ENCODE measurements at regions not wholly inside any gene's neighbourhood (a gene's known extent, or its start where the extent isn't known, plus 50 kb on each side); places are given as distances from the start of the nearest gene placed in this dataset.

DNA sequence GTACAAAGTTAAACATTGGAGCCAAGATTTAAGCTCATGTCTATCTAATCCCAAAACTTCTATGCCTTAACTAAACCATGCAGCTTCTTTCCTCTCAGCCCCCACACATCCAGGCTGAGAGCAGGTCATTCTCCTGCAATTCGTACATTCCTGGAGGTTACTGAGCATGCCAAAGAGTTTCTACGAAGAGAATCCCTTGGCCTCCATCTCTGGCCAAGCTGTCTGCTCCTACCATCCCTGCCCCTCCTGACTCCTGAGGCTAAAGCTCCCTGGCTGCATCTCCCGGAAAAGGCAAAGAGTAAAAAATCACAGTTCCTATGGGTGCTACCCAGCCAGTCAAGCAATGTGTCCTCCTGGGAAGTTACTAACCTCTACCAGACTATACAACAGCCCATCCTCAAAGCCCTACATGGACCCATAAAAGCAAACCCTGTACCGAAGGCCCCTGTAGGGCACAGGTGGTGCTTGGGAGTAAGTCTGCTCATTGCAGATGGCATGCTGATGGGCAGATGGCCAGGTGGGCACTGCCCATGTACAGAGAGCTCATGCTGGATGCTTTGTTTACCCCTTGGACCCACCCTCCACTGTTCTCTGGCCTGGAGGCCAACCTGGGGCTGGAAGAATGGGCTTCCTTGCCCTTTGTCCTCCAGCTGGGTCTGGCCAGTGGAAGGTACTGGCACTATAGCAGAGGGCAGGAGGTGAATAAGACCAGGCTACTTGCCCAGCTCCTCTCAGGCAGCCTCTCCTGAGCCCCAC, 99.5 kb downstream of the TTC32 start:
- TF ChIP-seq GATA2 (IDR thresholded peaks at IDR 0.05; ENCODE audit: low read depth, low read length) (no peak), GATA3 (IDR thresholded peaks at IDR 0.05; ENCODE audit: low read depth, low read length) (no peak)

DNA sequence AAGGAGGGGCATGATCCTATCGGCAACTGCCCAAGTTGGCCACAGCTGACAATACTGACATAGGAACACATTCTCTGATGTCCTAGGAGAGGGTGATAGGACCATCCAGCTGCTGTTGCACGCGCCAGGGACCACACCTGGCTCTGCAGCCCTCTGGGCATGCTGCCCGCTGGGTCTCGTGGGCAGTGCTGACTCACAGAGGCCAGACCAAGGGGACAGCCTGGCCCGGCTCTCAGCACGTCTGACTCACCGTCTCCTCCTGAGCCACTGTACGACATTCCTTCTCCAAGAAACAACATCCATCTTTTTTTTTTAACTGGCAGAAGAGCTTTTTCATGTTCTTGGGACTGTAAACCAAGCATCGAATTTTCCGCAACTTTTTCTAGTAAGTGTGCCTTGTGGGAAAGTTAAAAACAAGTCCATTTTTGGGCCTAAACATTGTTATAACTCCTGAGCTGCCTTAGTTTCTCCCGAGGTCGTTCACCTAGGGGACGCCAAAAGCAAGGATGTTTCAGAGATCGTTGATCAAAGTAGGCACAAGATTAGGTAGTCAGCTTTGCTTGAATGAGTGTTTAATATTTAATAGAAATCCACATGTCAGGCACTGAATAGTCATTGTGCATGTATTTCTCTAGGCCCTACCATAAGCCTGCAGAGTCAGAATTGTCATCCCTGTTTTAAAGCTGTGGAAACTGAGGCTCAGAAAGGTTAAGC, 100.3 kb downstream of the TTC32 start:
- TF ChIP-seq GATA2 (IDR thresholded peaks at IDR 0.05; ENCODE audit: low read depth, low read length): no peak
- TF ChIP-seq GATA3 (IDR thresholded peaks at IDR 0.05; ENCODE audit: low read depth, low read length): no peak

DNA sequence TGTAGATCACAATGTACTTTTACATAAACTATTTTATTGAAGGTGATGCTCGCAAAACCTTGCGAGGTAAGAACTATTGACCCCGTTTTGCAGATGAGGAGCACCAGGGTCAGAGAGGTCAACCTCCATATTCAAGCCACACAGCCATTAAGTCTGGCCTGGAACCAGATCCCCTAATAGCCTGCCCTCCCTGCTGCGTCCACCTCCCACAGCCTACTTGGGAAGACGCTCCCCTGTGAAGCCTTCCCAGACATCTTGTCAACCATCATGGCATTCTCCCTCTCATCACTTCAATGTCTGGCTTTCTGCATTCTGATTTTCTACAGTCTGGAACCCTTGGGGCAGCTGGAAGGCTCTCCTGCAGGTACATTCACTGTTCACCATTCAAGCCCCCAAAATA, 101.0 kb downstream of the TTC32 start:
- TF ChIP-seq GATA3 (IDR thresholded peaks at IDR 0.05; ENCODE audit: low read depth, low read length) (no peak), GATA2 (IDR thresholded peaks at IDR 0.05; ENCODE audit: low read depth, low read length) (no peak)

DNA sequence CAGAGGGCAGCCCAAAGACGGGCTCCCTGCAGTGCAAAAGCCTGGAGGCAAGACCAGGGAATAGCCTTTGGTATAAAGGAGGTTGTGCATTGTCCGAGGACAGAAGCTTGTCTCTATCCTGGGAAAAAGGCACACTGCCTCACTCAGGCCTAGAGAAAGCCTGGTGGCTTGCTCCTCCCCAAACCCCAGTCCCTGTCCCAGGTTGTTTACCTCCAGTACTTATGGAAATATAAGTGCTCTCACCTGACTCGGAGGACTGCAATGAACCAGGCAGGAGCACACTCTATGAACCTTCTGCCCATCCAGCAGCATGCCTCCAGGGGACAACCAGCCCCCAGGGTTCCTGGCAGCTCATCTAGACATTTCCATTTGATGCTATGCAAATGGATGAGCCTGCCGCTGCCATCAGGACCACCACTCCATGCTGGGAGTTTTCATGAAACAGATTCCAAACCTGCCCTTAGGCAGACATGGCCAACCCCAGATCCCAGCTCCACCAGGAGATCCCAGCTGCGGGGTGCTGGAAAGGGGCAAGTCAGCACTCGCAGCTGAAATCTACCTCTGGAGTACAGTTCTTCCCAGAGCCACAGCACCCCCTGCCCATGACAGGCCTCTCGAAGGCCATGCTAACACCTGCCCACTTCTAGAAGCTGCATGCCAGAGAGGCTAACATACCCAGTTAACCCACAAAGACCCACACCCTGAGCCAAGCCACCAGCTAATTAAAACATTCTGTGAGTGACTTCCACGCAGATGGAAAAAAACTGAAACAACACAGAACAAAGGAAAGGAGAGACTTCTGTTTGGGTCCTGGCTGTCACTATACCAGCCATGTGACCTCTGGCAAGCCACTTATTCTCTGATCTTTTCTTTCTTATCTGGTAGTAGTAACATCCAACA, 101.7 kb downstream of the TTC32 start:
- TF ChIP-seq GATA3 (IDR thresholded peaks at IDR 0.05; ENCODE audit: low read depth, low read length) (no peak), GATA2 (IDR thresholded peaks at IDR 0.05; ENCODE audit: low read depth, low read length) (no peak)

DNA sequence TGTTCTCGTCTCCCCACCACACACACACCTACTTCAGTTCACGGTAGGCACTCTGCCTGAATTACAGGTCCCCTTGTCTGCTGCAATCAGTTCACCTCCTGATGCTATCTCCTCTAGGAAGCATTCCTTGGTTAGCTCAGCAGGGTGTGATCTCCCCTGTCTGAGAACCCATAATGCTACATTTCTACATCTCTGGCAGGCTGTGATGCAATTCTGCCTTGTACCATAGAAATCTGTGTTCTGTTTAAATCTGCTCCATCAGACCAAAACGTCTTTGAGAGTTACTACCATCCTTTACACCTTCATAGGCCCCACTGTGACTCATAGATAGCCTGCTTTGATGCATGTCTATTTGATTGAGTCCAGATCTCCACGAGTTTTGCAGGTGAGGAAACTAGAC, 103.9 kb downstream of the TTC32 start:
- TF ChIP-seq GATA3 (IDR thresholded peaks at IDR 0.05; ENCODE audit: low read depth, low read length) (no peak), GATA2 (IDR thresholded peaks at IDR 0.05; ENCODE audit: low read depth, low read length) (no peak)

DNA sequence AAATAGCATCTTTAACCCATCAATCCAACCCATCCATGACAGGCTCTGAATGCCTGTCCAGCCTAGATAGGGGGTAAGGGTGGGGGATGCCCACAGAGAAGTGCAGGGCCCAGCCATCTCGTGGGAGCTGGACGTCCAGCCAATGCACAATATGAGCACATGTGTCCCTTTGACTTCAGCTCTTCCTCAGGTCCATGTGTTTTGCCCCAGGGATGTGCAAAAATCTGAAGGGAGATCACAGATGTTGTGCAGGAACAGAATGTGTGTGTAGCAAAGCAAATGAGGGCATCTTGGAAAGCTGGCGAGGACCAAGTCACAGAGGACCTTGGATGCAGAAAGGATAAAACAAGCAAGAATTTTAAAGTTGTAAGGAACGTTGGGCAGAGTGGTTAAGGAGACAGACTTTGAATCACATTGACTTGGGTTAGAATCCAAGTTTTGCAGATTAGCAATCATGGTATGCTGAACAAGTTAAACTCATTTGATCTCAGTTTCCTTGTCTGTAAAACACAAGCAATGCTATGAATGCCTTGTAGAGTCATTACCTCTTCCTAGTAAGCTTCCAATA, 104.5 kb downstream of the TTC32 start:
- no peak for TF ChIP-seq GATA2 (IDR thresholded peaks at IDR 0.05; ENCODE audit: low read depth, low read length)

DNA sequence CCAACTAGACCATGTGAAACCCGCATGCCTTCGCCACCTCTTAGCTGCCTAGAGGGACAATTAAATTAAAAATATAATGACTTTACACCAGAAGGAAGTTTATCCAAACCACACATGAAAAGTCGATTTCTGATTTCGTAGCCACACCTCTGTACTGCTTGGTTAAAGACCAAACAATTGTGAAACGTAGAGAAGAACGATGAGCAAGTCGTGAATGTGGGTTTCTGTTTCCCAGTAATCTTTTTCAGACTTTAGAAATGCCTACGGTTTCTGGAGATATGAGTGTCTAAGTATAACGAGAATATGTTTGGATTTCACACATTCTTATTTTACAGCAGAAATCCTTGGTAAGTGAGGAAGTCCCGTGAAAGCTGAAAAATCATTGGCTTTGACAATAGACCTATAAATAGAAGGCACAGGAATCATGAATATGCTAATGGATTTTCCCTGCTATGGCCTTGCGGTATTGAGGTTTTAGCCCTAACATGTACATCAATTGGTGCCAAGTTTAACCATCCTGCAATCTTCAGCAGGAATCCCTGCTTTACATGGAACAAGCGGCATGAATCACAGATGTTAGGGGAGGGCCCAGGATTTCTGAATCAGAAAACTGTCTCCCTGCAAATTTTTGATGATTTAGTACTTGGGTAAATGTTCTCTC, 105.6 kb downstream of the TTC32 start:
- TF ChIP-seq GATA2 (IDR thresholded peaks at IDR 0.05; ENCODE audit: low read depth, low read length) (no peak), GATA3 (IDR thresholded peaks at IDR 0.05; ENCODE audit: low read depth, low read length) (no peak)

DNA sequence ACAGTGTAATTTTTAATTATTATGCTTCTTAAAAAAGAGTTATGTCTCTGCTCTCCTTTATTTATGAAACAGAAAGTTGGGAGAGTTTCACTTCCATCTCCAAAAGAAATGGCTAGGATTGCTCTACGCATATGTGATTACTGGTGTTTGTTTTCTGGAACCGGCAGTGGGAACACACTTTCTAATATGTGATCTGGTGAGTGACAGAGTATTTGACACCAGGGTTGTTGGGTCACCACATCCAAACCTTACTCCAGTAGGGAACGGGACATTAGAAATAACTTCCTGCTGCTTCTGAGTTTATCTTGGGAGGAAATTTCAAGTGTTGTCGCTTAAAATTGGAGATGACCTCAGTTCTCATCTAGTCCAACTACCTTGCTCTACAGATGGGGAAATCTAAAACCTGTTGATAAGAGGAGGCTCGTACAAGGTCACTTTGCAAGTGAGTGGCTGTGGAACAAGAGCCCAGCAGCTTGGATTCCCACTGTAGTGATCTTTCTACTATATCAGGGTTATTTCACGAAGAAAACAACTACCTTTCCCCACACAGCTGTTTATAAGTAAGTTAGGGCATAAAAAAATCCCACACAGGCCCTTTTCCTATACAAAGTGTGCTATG, 108.5 kb downstream of the TTC32 start:
- TF ChIP-seq GATA3 (IDR thresholded peaks at IDR 0.05; ENCODE audit: low read depth, low read length) (no peak), GATA2 (IDR thresholded peaks at IDR 0.05; ENCODE audit: low read depth, low read length) (no peak)

DNA sequence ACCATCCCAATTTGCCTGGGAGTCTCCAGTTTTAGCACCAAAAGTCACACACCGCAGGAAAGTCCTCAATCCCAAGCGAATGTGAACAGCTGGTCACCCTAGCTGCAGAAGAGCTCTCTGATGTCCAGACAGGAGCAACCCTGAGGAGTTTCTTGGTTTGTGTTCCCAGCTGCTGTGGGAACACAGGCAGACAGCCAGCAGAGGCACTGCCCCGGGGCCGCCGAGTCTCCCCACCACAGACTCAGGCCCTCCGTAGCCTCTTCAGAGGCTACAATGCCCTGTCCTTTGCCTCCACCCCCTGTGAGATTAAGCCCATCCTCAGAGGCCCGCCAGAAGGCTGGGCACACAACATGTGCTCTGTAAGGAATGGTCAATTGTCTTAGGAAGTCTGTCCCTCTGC, 111.5 kb downstream of the TTC32 start:
- TF ChIP-seq GATA2 (IDR thresholded peaks at IDR 0.05; ENCODE audit: low read depth, low read length): no peak
- TF ChIP-seq GATA3 (IDR thresholded peaks at IDR 0.05; ENCODE audit: low read depth, low read length): no peak

DNA sequence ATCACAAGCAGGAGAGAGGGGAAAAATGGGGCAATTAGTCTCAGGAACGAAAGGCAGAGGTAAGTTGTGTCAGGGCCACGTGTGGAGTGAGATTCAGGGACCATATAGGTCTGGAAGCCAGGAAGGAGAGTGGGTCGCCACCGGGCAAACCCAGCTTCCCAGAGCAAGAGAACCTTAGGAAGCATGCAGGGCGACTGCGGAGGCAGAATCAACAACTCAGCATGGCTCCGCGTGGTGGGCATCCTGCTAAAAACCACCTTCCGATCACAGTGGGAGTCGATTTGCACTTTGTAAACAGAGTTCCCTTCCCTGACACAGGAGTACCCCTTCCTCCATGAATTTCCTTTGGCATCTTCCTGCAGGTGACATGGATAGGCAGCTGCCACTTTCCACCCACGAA, 114.6 kb downstream of the TTC32 start:
- TF ChIP-seq GATA3 (IDR thresholded peaks at IDR 0.05; ENCODE audit: low read depth, low read length) (no peak), GATA2 (IDR thresholded peaks at IDR 0.05; ENCODE audit: low read depth, low read length) (no peak)

DNA sequence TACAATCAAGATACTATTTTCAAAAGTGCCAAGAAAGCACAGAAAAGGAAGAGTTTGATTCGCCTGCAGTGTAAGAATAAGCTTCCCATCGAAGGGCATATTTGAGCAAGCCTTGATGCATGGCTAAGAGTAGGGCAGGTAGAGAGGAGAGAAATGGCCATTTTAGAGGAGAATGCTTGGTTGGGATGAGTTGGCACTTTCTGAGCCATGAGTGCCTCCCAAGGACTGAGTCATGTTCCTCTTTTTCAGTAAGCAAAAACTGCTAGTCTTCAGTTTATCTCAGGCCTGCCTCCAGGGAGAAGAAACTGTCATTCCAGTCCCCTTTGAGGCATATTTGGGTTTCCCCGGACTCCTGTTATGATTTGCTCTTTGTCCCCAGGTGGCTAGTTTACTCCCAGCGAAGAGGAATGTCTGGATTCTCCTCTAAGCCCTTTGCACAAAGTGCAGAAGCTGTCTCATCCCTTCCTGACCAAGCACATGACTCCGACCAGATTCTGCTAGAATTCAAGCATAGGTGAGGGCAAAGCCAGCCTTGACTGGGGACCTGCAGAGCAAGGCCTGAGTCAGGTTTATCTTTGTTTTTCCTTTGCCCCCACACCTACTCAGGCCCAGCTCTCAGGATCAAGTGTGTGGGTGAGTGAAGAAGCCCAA, 115.2 kb downstream of the TTC32 start:
- TF ChIP-seq GATA2 (IDR thresholded peaks at IDR 0.05; ENCODE audit: low read depth, low read length): no peak
- no peak for TF ChIP-seq GATA3 (IDR thresholded peaks at IDR 0.05; ENCODE audit: low read depth, low read length)

DNA sequence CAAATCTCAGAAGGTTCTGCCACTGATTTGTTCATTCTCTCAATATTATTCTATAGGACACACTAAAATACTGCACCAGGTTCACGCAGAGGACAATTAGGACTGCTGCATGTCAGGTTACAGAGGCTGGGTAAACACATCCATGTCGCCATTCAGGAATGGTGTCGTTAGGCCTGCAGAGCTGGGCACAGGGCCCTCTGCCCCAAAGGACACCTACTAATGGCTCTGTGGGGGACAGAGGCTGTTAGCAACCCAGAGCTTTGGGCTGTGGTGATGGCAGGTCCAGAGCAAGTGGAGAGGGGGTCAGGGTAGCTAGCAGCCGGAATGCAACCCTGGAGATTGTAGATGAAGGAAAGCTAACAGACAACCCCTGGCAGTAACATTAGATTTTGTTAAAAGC, 115.9 kb downstream of the TTC32 start:
- no peak for TF ChIP-seq GATA2 (IDR thresholded peaks at IDR 0.05; ENCODE audit: low read depth, low read length)
- no peak for TF ChIP-seq GATA3 (IDR thresholded peaks at IDR 0.05; ENCODE audit: low read depth, low read length)

DNA sequence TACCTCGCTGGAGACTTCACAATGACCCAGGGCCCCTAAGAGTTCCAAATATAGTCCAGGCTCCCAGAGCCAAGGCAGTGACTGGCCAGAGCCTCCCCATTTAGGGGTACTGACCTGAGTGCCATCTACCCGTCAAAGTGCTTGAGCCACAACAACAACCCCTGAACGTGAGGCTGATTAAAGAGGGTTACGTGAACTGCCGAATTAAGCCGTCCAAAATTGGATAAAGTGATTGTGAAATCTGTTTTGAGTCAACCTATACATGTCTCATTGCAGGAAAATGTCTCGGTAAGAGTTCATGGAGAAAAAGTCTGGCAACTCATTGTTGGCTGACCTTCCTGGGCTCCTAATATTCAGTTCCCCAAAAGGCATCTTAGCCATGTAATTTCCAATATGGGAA, 116.3 kb downstream of the TTC32 start:
- TF ChIP-seq GATA2 (IDR thresholded peaks at IDR 0.05; ENCODE audit: low read depth, low read length) (no peak), GATA3 (IDR thresholded peaks at IDR 0.05; ENCODE audit: low read depth, low read length) (no peak)
